H1 (cell line): ENCODE measurements at regions not wholly inside any gene's neighbourhood (a gene's known extent, or its start where the extent isn't known, plus 50 kb on each side); places are given as distances from the start of the nearest gene placed in this dataset.

Experiments
- CTCF ChIA-PET: fragments of 300-600 bp; sonication (Branson Sonifier 250); formaldehyde crosslinking; loops from one replicate; lab custom pipeline; 2021; ENCODE audit not compliant: partially characterized antibody; lab: Charles Lee
- POLR2A ChIA-PET: fragments of 300-600 bp; sonication (Branson Sonifier 250); formaldehyde crosslinking; loops from one replicate; lab custom pipeline; 2021; ENCODE audit warnings: inconsistent platforms; ENCODE audit not compliant: partially characterized antibody; lab: Charles Lee
- DNase-seq, 2 experiments: peaks; one replicate each; pipeline versions ENCODE4 v3.0.0 to v3.0.0-alpha.2; 2010 to 2022; ENCODE audit warnings: low spot score in 2 of 2, low read depth in 1 of 2, mixed read lengths in 1 of 2
- FAIRE-seq: peaks from 2 replicates; lab custom pipeline; 2011; peaks lifted over from hg19 to GRCh38; lab: Jason Lieb, UNC
- H2AFZ ChIP-seq: 2 replicates; pipeline ENCODE4 v1.8.1; 2012; ENCODE audit warnings: low read length, inconsistent platforms
- H2AK5ac ChIP-seq: 2 replicates; pipeline ENCODE4 v1.6.1; 2013; ENCODE audit warnings: low read depth, low read length
- H2BK120ac ChIP-seq: replicated peaks from 2 replicates; pipeline ENCODE3; 2013; ENCODE audit warnings: low read depth, low read length, inconsistent platforms
- H2BK12ac ChIP-seq: 2 replicates; pipeline ENCODE4 v1.6.1; 2013; ENCODE audit warnings: low read depth, low read length
- H2BK15ac ChIP-seq: 2 replicates; pipeline ENCODE4 v1.6.1; 2013; ENCODE audit warnings: low read length
- H2BK20ac ChIP-seq: 2 replicates; pipeline ENCODE4 v1.6.1; 2013; ENCODE audit warnings: low read length
- H2BK5ac ChIP-seq: 2 replicates; pipeline ENCODE4 v1.6.1; 2013; ENCODE audit warnings: low read depth, low read length
- H3K14ac ChIP-seq: 2 replicates; pipeline ENCODE4 v1.6.1; 2013; ENCODE audit warnings: inconsistent platforms; ENCODE audit not compliant: insufficient read length
- H3K18ac ChIP-seq: 2 replicates; pipeline ENCODE4 v1.6.1; 2013; ENCODE audit warnings: low read length; ENCODE audit errors: extremely low read depth
- H3K23ac ChIP-seq: 2 replicates; pipeline ENCODE4 v1.6.1; 2013; ENCODE audit warnings: inconsistent platforms; ENCODE audit not compliant: insufficient read length
- H3K23me2 ChIP-seq: 2 replicates; pipeline ENCODE4 v1.6.1; 2013; ENCODE audit warnings: low read depth, low read length
- H3K27ac ChIP-seq: 2 replicates; pipeline ENCODE4 v1.6.1; 2011; ENCODE audit warnings: low read depth, low read length, inconsistent platforms
- H3K27me3 ChIP-seq, 4 experiments: replicated peaks in 1 of 4; 1 replicate in 1 of 4; 2 replicates in 3 of 4; pipeline versions ENCODE4 v1.6.1 to v1.8.1; 2011 to 2013; ENCODE audit warnings: low read length in 3 of 4, mild to moderate bottlenecking in 3 of 4, inconsistent platforms in 2 of 4, mixed read lengths in 2 of 4, moderate library complexity in 1 of 4; ENCODE audit not compliant: control insufficient read depth in 3 of 4, insufficient read depth in 3 of 4; ENCODE audit errors: extremely low read depth in 1 of 4
- H3K36me3 ChIP-seq, 4 experiments: 2 replicates each; pipeline versions ENCODE4 v1.6.1 to v1.8.1; 2011 to 2013; ENCODE audit warnings: mild to moderate bottlenecking in 4 of 4, low read length in 3 of 4, moderate library complexity in 2 of 4, control low read depth in 1 of 4, inconsistent platforms in 1 of 4; ENCODE audit not compliant: insufficient read depth in 4 of 4, control insufficient read depth in 2 of 4
- H3K4ac ChIP-seq: replicated peaks from 2 replicates; pipeline ENCODE3; 2013; ENCODE audit warnings: low read length, low read depth, mixed read lengths, inconsistent platforms; ENCODE audit not compliant: insufficient read length
- H3K4me1 ChIP-seq, 4 experiments: replicated peaks in 1 of 4; 1 replicate in 1 of 4; 2 replicates in 3 of 4; pipeline versions ENCODE4 v1.6.1 to v1.8.1; 2011 to 2013; ENCODE audit warnings: low read length in 3 of 4, inconsistent platforms in 2 of 4, mixed read lengths in 1 of 4; ENCODE audit not compliant: insufficient read depth in 4 of 4, control insufficient read depth in 3 of 4
- H3K4me2 ChIP-seq, 2 experiments: 2 replicates each; pipeline versions ENCODE4 v1.6.1 to v1.8.1; 2011 to 2013; ENCODE audit warnings: low read depth in 2 of 2, low read length in 2 of 2, control low read depth in 1 of 2, inconsistent platforms in 1 of 2, mild to moderate bottlenecking in 1 of 2; ENCODE audit not compliant: insufficient read depth in 1 of 2
- H3K4me3 ChIP-seq, 4 experiments: fragments of 200-600, 300-600 bp in 1 of 4; sonication (generic), shearing (Covaris generic), sonication (Bioruptor Twin) in 1 of 4; 2 replicates each; pipeline versions ENCODE4 v1.5.1 to v1.8.1; 2011 to 2016; ENCODE audit warnings: low read length in 4 of 4, low read depth in 3 of 4, control low read depth in 2 of 4, inconsistent platforms in 2 of 4, mild to moderate bottlenecking in 2 of 4, mixed read lengths in 1 of 4, moderate library complexity in 1 of 4; ENCODE audit not compliant: insufficient read depth in 2 of 4; ENCODE audit errors: extremely low read depth in 1 of 4
- H3K56ac ChIP-seq: replicated peaks from 2 replicates; pipeline ENCODE3; 2013; ENCODE audit warnings: low read depth, mild to moderate bottlenecking, mixed read lengths, low read length, inconsistent platforms; ENCODE audit not compliant: insufficient read length
- H3K79me1 ChIP-seq: 2 replicates; pipeline ENCODE4 v1.6.1; 2013; ENCODE audit warnings: low read depth, low read length, control low read depth
- H3K79me2 ChIP-seq, 2 experiments: 2 replicates each; pipeline versions ENCODE4 v1.6.1 to v1.8.1; 2012 to 2013; ENCODE audit warnings: low read length in 2 of 2, mild to moderate bottlenecking in 2 of 2, inconsistent platforms in 1 of 2; ENCODE audit not compliant: insufficient read depth in 2 of 2, control insufficient read depth in 1 of 2
- H3K9ac ChIP-seq, 4 experiments: replicated peaks in 1 of 4; 1 replicate in 1 of 4; 2 replicates in 3 of 4; pipeline versions ENCODE4 v1.6.1 to v1.8.1; 2011 to 2013; ENCODE audit warnings: low read depth in 3 of 4, low read length in 3 of 4, control low read depth in 2 of 4, mild to moderate bottlenecking in 2 of 4, moderate library complexity in 2 of 4, inconsistent platforms in 1 of 4; ENCODE audit errors: extremely low read depth in 1 of 4
- H3K9me3 ChIP-seq, 2 experiments: 2 replicates each; pipeline versions ENCODE4 v1.6.1 to v1.8.1; 2012 to 2013; ENCODE audit warnings: mild to moderate bottlenecking in 2 of 2, moderate library complexity in 2 of 2, control low read depth in 1 of 2, inconsistent platforms in 1 of 2, low read depth in 1 of 2, low read length in 1 of 2, mixed read lengths in 1 of 2; ENCODE audit not compliant: insufficient read depth in 2 of 2
- H4K20me1 ChIP-seq, 2 experiments: replicated peaks in 1 of 2; 2 replicates each; pipeline versions ENCODE3 to v1.8.1; 2011 to 2013; ENCODE audit warnings: inconsistent platforms in 2 of 2, low read length in 2 of 2, mild to moderate bottlenecking in 1 of 2; ENCODE audit not compliant: insufficient read depth in 2 of 2, control insufficient read depth in 1 of 2
- H4K5ac ChIP-seq: 2 replicates; pipeline ENCODE4 v1.6.1; 2013; ENCODE audit warnings: low read length, low read depth, mixed read lengths, inconsistent platforms; ENCODE audit not compliant: insufficient read length
- H4K8ac ChIP-seq: 2 replicates; pipeline ENCODE4 v1.8.0; 2013; ENCODE audit warnings: mild to moderate bottlenecking, moderate library complexity, low read length, inconsistent platforms; ENCODE audit not compliant: insufficient read depth; ENCODE audit errors: extremely low read depth
- H4K91ac ChIP-seq: replicated peaks from 2 replicates; pipeline ENCODE3; 2013; ENCODE audit warnings: low read length, mixed read lengths, inconsistent platforms; ENCODE audit not compliant: insufficient read length
- BRCA1 ChIP-seq: IDR thresholded peaks from 2 replicates; pipeline ENCODE4 v1.6.1; 2012; ENCODE audit warnings: low read depth, low read length, improper control_type of control experiment
- RNF2 ChIP-seq: fragments of 200-900, 300-1000 bp; sonication (generic); IDR thresholded peaks from 2 replicates; pipeline ENCODE4 v1.7.1; 2016; ENCODE audit warnings: borderline replicate concordance, low read depth, mild to moderate bottlenecking, antibody characterized with exemption, low read length; ENCODE audit not compliant: poor library complexity, severe bottlenecking; ENCODE audit errors: missing control alignments
- SP4 ChIP-seq: IDR thresholded peaks from 2 replicates; pipeline ENCODE4 v1.6.1; 2012; ENCODE audit warnings: low read length, inconsistent platforms
- ZNF274 ChIP-seq: IDR thresholded peaks from 2 replicates; pipeline ENCODE4 v1.7.0; 2012; ENCODE audit warnings: low read length, borderline replicate concordance; ENCODE audit errors: extremely low read depth
- TF ChIP-seq, protein P1 (sequence below): IDR thresholded peaks from 2 replicates; pipeline ENCODE4 v1.6.1; 2012; ENCODE audit warnings: inconsistent platforms

DNA sequence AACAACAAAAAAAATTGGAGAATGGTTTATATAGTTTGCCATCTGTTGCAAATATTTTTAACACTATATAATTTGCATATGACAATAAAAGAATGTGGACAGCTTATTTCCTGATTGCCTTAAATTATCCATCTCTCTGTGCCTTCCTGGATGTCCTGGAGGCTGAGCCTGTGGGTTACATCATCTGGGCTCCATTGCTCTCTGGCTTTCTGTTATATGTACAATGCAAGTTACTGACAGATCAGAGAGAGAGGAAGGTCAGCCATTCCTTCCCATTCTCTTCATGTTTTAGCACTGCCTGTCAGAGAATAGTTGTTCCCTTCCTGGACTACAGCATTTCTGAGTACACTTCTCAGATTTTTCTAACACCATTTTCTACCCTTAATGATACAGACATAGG is 758.3 kb upstream of the PCDH20 start:
- Histone ChIP-seq H2BK120ac (no peak overlapping the region), H3K18ac (no peak overlapping the region), H3K79me1 (no peaks in the 10 kb centered on the region), H3K23ac (no peak overlapping the region), H3K27ac (no peak overlapping the region), H3K9me3 (no peaks in the 10 kb centered on the region), H3K4me2 (no peak overlapping the region), H3K4me3 (no peak overlapping the region), H3K4ac (no peak overlapping the region), H2BK12ac (no peak overlapping the region), H4K5ac (no peak overlapping the region), H3K79me2 (no peaks in the 10 kb centered on the region), H3K36me3 (no peaks in the 10 kb centered on the region), H3K9ac (no peak overlapping the region), H2BK5ac (no peak overlapping the region), H2BK20ac (no peak overlapping the region), H4K8ac (no peak overlapping the region), H3K4me1 (peaks cover 0 to 3% (median 0%) of the 10 kb centered on the region in 4 experiments; a peak in 1 of 7 replicates), H2BK15ac (no peak overlapping the region), H3K14ac (no peak overlapping the region), H2AK5ac (no peak overlapping the region), H4K20me1 (no peaks in the 10 kb centered on the region), H3K23me2 (no peaks in the 10 kb centered on the region), H3K56ac (no peak overlapping the region), H2AFZ (0 out of 2 replicates have a peak overlapping the region, but pooled peaks have one; percentile 37), H3K27me3 (no peaks in the 10 kb centered on the region), H4K91ac (no peak overlapping the region)
- TF ChIP-seq, protein P1, sequence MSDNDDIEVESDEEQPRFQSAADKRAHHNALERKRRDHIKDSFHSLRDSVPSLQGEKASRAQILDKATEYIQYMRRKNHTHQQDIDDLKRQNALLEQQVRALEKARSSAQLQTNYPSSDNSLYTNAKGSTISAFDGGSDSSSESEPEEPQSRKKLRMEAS: no peak
- no peak for TF ChIP-seq RNF2
- TF ChIP-seq BRCA1: no peak
- no peak for TF ChIP-seq ZNF274
- TF ChIP-seq SP4: no peak
- ChIA-PET CTCF (interaction anchor here (0.6 kb wide), 1 partner anchor 24 kb away, joined by 3 read pairs; no protein-coding TSS in a partner anchor), POLR2A (no interaction called here)
- FAIRE-seq: no peak
- no peak for DNase-seq
